Esophagus squamous epithelium (tissue), 5 donors: ENCODE measurements at regions not wholly inside any gene's neighbourhood (a gene's known extent, or its start where the extent isn't known, plus 50 kb on each side); places are given as distances from the start of the nearest gene placed in this dataset.
A peak's percentile ranks its signal among the peaks of the same experiment; 100 is the strongest.

ENCODE experiments used
- DNase-seq: peaks from one replicate; lab custom pipeline; 2025; lab: John Stamatoyannopoulos, UW
- H3K27ac ChIP-seq, 4 donors: fragments of 200-600 bp; sonication (generic); one replicate each; pipeline ENCODE4 v1.5.1; 2016 to 2019; ENCODE audit warnings: mild to moderate bottlenecking in 1 of 4
- H3K27me3 ChIP-seq, 4 donors: fragments of 200-600 bp; sonication (generic); 1 replicate in 3 of 4; 2 replicates in 1 of 4; pipeline versions ENCODE4 v1.5.1 to v1.6.0; 2017 to 2021; ENCODE audit warnings: antibody characterized with exemption in 1 of 4
- H3K36me3 ChIP-seq, 3 donors: fragments of 200-600 bp; sonication (generic); one replicate each; pipeline ENCODE4 v1.5.1; 2016 to 2019
- H3K4me1 ChIP-seq, 3 donors: fragments of 200-600 bp; sonication (generic); one replicate each; pipeline ENCODE4 v1.5.1; 2017 to 2019
- H3K4me3 ChIP-seq, 4 donors: fragments of 200-600 bp; sonication (generic); 1 replicate in 3 of 4; 2 replicates in 1 of 4; pipeline ENCODE4 v1.5.1; 2016 to 2019; ENCODE audit warnings: mild to moderate bottlenecking in 2 of 4, moderate library complexity in 1 of 4
- H3K9me3 ChIP-seq, 3 donors: fragments of 200-600 bp; sonication (generic); one replicate each; pipeline ENCODE4 v1.5.1; 2016 to 2019
- CTCF ChIP-seq, 6 experiments: fragments of 450-650 bp in 4 of 6; fragments of 200-600 bp in 2 of 6; sonication (generic) in 2 of 6; IDR thresholded peaks; one replicate each; pipeline ENCODE4 v1.5.1; 2016 to 2019; ENCODE audit warnings: antibody characterized with exemption in 6 of 6, mild to moderate bottlenecking in 4 of 6, moderate library complexity in 4 of 6
- POLR2A ChIP-seq, 4 donors: fragments of 450-650 bp; IDR thresholded peaks; one replicate each; pipeline ENCODE4 v1.6.1; 2017; ENCODE audit warnings: antibody characterized with exemption in 4 of 4, mild to moderate bottlenecking in 4 of 4, moderate library complexity in 3 of 4
- WGBS, 2 donors: methylation state at CpG; one replicate each; pipeline ENCODE4 v1.1.5; 2018; 5-methylcytosine and 5-hydroxymethylcytosine counted together
- intact Hi-C: fragments of 100-400 bp; cut with DNase I; formaldehyde crosslinking; loops from one replicate; pipeline ENCODE4 v1.15.0; 2022
- donor health status: DM: yes; HTN: yes; CAD: no.

DNA sequence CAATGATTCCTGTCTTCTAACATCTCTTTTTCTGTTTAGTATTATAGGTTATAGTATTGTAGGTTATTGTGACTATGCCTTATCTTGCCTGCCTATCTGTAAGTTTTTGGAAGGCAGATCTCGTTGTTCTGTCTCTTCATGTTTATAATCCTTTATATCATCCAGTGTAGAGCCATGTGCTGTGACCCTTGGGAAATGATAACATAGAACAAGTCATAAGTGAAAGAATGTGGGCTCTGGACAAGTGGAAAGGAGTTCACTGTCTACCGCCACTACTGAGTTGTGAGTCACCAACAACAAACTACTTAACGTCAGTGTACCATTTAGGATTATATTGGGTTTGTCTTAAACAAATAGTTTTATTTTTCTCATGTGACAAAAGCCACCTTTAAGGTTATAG lies 139.3 kb downstream of the LYPLAL1 start:
- no peaks in the 10 kb centered on the region for H3K4me1 ChIP-seq
- no peak overlapping the region for H3K4me3 ChIP-seq
- H3K9me3 ChIP-seq = no peaks in the 10 kb centered on the region
- DNase-seq = no peak
- H3K27ac ChIP-seq = no peak overlapping the region
- intact Hi-C loops = no loop called here
- TF ChIP-seq CTCF (IDR thresholded peaks at IDR 0.05) = no peak
- TF ChIP-seq POLR2A (IDR thresholded peaks at IDR 0.05) = no peak
- no peaks in the 10 kb centered on the region for H3K36me3 ChIP-seq
- H3K27me3 ChIP-seq = no peaks in the 10 kb centered on the region
- WGBS, 2 donors = 68 to 86% methylated on average over 3 of the region's 3 CpGs

- no peaks in the 10 kb centered on the region for H3K36me3 ChIP-seq
- DNase-seq = no peak
- H3K4me3 ChIP-seq = no peak overlapping the region
- H3K4me1 ChIP-seq = no peaks in the 10 kb centered on the region
- no peaks in the 10 kb centered on the region for H3K27me3 ChIP-seq
- no peaks in the 10 kb centered on the region for H3K9me3 ChIP-seq
- intact Hi-C loops = no loop called here
- TF ChIP-seq POLR2A (IDR thresholded peaks at IDR 0.05) (no peak), CTCF (IDR thresholded peaks at IDR 0.05) (no peak)
- 24 to 30% methylated on average over 1 of the region's 1 CpG for WGBS, 2 donors
- H3K27ac ChIP-seq = no peak overlapping the region
These were observed 136.6 kb downstream of the LYPLAL1 start for GRCh38 chr1:219310181-219310728.

DNA sequence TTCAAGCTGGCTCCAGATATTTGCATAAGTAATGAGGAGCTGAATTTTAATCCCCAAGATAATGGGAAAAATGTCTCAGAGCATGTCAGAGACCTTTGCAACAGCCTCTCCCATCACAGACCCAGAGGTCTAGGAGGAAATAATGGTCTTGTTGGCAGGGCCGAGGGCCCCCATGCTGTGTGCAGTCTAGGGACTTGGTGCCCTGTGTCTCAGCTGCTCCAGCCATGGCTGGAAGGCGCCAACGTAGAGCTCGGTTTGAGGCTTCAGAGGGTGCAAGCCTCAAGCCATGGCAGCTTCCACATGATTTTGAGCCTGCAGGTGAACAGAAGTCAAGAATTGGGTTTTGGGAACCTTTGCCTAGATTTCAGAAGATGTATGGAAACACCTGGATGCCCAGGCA lies 134.7 kb downstream of the LYPLAL1 start:
- H3K9me3 ChIP-seq = no peaks in the 10 kb centered on the region
- no peaks in the 10 kb centered on the region for H3K27me3 ChIP-seq
- 89 to 90% methylated on average over 3 to 4 of the region's 4 CpGs for WGBS, 2 donors
- no peak for TF ChIP-seq CTCF (IDR thresholded peaks at IDR 0.05)
- TF ChIP-seq POLR2A (IDR thresholded peaks at IDR 0.05) = no peak
- H3K27ac ChIP-seq = no peak overlapping the region
- DNase-seq = no peak
- no peaks in the 10 kb centered on the region for H3K36me3 ChIP-seq
- no peak overlapping the region for H3K4me3 ChIP-seq
- H3K4me1 ChIP-seq = no peaks in the 10 kb centered on the region
- intact Hi-C loops = no loop called here

DNA sequence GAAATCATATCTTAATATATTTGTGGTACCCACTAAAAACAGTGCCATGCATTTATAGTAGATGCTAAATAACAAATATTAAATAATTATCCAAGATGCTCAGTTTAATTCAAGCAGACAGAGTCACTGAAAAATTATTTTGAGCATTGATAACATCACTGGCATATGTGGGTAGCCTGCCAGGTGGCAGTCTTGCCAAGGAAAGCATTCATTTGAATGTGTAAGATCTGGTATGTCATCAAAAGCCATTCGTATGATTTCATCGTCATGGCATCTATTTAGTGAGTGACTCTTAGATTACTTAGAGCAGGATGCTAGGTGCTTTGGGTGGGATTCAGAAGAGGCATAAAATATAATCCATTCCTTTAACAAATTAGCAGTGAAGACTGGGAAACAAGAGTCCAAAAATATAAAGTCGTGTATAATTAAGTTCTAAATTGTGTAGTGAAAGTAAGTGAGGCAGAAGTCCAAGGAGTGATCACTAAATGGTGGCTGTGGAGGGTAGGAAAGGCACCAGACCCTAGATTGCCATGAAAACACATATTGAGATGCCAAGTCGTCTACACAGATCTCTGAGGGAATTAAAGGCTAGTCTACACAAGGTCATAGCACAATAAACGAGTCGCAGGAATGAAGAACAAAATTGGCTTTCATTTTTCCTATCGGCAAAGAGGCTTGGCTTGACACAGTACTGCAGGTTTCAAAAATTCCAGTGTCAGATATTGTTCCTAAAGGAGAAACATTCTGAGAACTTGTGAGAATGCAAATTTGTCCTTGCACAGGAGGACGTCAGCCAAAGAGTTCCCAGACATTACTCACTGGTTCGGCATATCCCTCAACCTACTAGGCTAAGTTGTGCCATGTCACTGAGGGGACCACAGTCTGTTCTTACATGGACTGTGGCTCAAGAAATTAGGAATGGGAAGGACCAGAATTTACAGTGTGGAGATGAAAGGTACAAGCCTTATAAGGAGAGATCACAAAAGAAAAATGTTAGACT lies 130.8 kb downstream of the LYPLAL1 start:
- WGBS, 2 donors = 62% methylated on average over 9 of the region's 9 CpGs

More for the DNA sequence above, 130.8 kb downstream of the LYPLAL1 start:
- Histone ChIP-seq H3K27ac (no peak overlapping the region), H3K36me3 (no peaks in the 10 kb centered on the region), H3K4me1 (no peaks in the 10 kb centered on the region), H3K27me3 (no peaks in the 10 kb centered on the region), H3K4me3 (no peak overlapping the region), H3K9me3 (no peaks in the 10 kb centered on the region)
- no peak for TF ChIP-seq POLR2A (IDR thresholded peaks at IDR 0.05)
- TF ChIP-seq CTCF (IDR thresholded peaks at IDR 0.05) = peak in 1 of 6 experiments; percentile 28
- intact Hi-C loops = no loop called here
- DNase-seq = no peak
